KMS-11 (cell line): ENCODE measurements at regions not wholly inside any gene's neighbourhood (a gene's known extent, or its start where the extent isn't known, plus 50 kb on each side); places are given as distances from the start of the nearest gene placed in this dataset.

Experiments used
- H2AFZ ChIP-seq: fragments of 200-600 bp; sonication (generic); 2 replicates; pipeline ENCODE4 v1.6.1; 2016; ENCODE audit warnings: antibody characterized with exemption, mixed run types, low read depth
- H3K27ac ChIP-seq: fragments of 200-600 bp; sonication (generic); 2 replicates; pipeline ENCODE4 v1.6.1; 2016; ENCODE audit warnings: mild to moderate bottlenecking, mixed run types
- H3K27me3 ChIP-seq: fragments of 200-600 bp; sonication (generic); 2 replicates; pipeline ENCODE4 v1.6.1; 2017; ENCODE audit warnings: mild to moderate bottlenecking, low read depth, mixed run types, moderate library complexity; ENCODE audit not compliant: insufficient read depth
- H3K36me3 ChIP-seq: fragments of 200-600 bp; sonication (generic); 2 replicates; pipeline ENCODE4 v1.6.1; 2017; ENCODE audit warnings: mild to moderate bottlenecking, mixed run types; ENCODE audit not compliant: insufficient read depth
- H3K4me1 ChIP-seq: fragments of 200-600 bp; sonication (generic); 2 replicates; pipeline ENCODE4 v1.6.1; 2016; ENCODE audit warnings: mild to moderate bottlenecking, low read depth, mixed run types; ENCODE audit not compliant: poor library complexity, severe bottlenecking
- H3K4me2 ChIP-seq: fragments of 200-600 bp; sonication (generic); 2 replicates; pipeline ENCODE4 v1.7.0; 2016; ENCODE audit warnings: mild to moderate bottlenecking, mixed run types
- H3K4me3 ChIP-seq: fragments of 200-600 bp; sonication (generic); IDR thresholded peaks from 2 replicates; pipeline ENCODE4 v1.6.1; 2017; ENCODE audit warnings: low read depth, low read length, mixed read lengths; ENCODE audit not compliant: insufficient read depth
- H3K79me2 ChIP-seq: fragments of 200-600 bp; sonication (generic); 2 replicates; pipeline ENCODE4 v1.6.1; 2016; ENCODE audit warnings: low read depth, mixed run types; ENCODE audit not compliant: insufficient read depth
- H3K9ac ChIP-seq: fragments of 200-600 bp; sonication (generic); 2 replicates; pipeline ENCODE4 v1.6.1; 2016; ENCODE audit warnings: mild to moderate bottlenecking, mixed run types
- H4K20me1 ChIP-seq: fragments of 200-600 bp; sonication (generic); 2 replicates; pipeline ENCODE4 v1.6.1; 2016; ENCODE audit warnings: mild to moderate bottlenecking, mixed run types; ENCODE audit not compliant: insufficient read depth
- CTCF ChIP-seq: fragments of 200-600 bp; sonication (generic); conservative IDR thresholded peaks from 2 replicates; pipeline ENCODE4 v1.6.1; 2017; ENCODE audit warnings: low read depth, mild to moderate bottlenecking, antibody characterized with exemption, low read length, moderate library complexity, mixed read lengths

DNA sequence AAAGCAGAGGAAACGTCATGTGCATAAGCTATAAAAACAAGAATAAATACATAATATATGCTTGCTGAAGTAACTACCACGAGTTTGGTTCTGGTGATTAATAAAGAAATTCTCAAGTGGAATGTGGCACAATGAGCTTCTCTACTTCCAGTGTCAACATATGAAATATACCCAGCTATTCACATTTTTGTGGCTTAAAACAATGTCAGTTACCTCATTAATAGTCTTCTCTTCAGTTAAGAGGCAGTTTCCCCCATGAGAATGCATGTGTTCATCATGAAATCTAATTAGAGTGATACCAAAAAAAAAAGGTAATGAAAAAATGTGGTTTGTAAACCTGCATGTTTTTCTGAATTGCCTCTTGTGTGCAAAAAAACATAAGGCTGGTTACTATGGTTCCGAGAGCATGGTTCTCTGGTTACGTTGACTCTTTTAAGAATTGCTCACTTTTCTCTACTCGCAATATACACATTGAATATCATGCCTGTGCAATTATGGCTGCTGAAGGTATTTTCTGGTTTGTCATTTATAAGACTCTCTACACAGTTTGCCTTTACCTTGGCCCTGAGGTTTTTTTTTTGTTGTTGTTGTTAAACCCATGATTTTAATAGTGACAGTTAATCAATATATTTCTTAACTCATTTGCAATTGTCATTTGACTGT lies 108.2 kb downstream of the PCDH7 start:
- TF ChIP-seq CTCF = no peak
- Histone ChIP-seq H3K79me2 (no peaks in the 10 kb centered on the region), H3K4me2 (no peak overlapping the region), H3K4me3 (no peak overlapping the region), H3K4me1 (no peaks in the 10 kb centered on the region), H2AFZ (no peak overlapping the region), H3K36me3 (no peaks in the 10 kb centered on the region), H4K20me1 (no peaks in the 10 kb centered on the region), H3K9ac (no peak overlapping the region), H3K27me3 (no peaks in the 10 kb centered on the region), H3K27ac (no peak overlapping the region)

DNA sequence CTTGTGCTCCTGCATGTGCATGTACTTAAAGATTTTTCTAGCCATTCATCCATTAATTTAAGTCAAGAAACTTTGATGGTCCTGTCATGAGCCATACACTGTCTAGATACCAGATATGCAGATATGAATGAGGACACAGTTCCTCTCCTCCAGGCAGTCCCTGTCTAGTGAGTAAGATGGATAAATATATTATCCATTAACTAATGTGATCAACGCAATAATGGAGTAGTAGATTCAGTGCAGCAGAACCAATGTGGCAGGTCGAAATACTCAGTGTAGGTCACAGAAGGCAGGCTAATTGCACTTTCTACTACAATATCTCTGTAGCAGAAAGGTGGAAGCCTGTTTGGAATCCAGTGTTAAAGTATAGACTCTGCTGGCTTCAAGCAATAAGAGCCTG lies 112.5 kb downstream of the PCDH7 start:
- no peak overlapping the region for H3K27ac ChIP-seq
- H3K79me2 ChIP-seq = no peaks in the 10 kb centered on the region
- H3K36me3 ChIP-seq = no peaks in the 10 kb centered on the region
- H3K4me2 ChIP-seq = no peak overlapping the region
- no peak for TF ChIP-seq CTCF
- H3K4me1 ChIP-seq = no peaks in the 10 kb centered on the region
- no peak overlapping the region for H3K4me3 ChIP-seq
- no peaks in the 10 kb centered on the region for H4K20me1 ChIP-seq
- no peak overlapping the region for H3K9ac ChIP-seq
- H3K27me3 ChIP-seq = no peaks in the 10 kb centered on the region
- H2AFZ ChIP-seq = no peak overlapping the region

GRCh38 chr4:30833206-30833605 lies 113.0 kb downstream of the PCDH7 start:
- H3K4me2 ChIP-seq = no peak overlapping the region
- H2AFZ ChIP-seq = no peak overlapping the region
- H3K9ac ChIP-seq = no peak overlapping the region
- no peaks in the 10 kb centered on the region for H3K79me2 ChIP-seq
- no peaks in the 10 kb centered on the region for H3K4me1 ChIP-seq
- no peak overlapping the region for H3K4me3 ChIP-seq
- no peaks in the 10 kb centered on the region for H3K27me3 ChIP-seq
- H3K36me3 ChIP-seq = no peaks in the 10 kb centered on the region
- H4K20me1 ChIP-seq = no peaks in the 10 kb centered on the region
- H3K27ac ChIP-seq = no peak overlapping the region
- TF ChIP-seq CTCF = no peak

DNA sequence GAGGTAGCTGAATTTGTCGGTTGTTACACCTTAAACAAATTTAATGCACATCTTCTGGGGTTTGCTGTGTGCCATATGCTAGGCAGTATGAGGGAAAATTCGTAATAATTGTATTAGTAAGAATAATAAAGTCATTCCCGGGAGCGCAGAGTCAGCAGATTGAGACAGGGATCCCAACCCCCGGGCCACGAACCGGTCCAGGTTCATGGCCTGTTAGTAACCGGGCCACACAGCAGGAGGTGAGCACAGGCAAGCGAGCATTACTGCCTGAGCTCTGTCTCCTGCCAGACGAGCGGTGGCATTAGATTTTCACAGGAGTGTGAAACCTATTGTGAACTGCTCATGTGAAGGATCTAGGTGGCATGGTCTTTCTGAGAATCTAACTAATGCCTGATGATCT lies 114.9 kb downstream of the PCDH7 start:
- TF ChIP-seq CTCF = no peak

More for the DNA sequence above, 114.9 kb downstream of the PCDH7 start:
- H3K4me2 ChIP-seq = no peak overlapping the region
- no peaks in the 10 kb centered on the region for H3K4me1 ChIP-seq
- no peak overlapping the region for H3K9ac ChIP-seq
- no peak overlapping the region for H2AFZ ChIP-seq
- H3K27ac ChIP-seq = no peak overlapping the region
- H3K4me3 ChIP-seq = no peak overlapping the region
- H3K36me3 ChIP-seq = no peaks in the 10 kb centered on the region
- H3K27me3 ChIP-seq = no peaks in the 10 kb centered on the region
- no peaks in the 10 kb centered on the region for H4K20me1 ChIP-seq
- H3K79me2 ChIP-seq = no peaks in the 10 kb centered on the region
